ENCODE measurements at regions not wholly inside any gene's neighbourhood (a gene's known extent, or its start where the extent isn't known, plus 50 kb on each side); places are given as distances from the start of the nearest gene placed in this dataset.

GRCh38 chr7:53476566-53476965 lies 441.1 kb downstream of the POM121L12 start:
- TF ChIP-seq, protein P1, sequence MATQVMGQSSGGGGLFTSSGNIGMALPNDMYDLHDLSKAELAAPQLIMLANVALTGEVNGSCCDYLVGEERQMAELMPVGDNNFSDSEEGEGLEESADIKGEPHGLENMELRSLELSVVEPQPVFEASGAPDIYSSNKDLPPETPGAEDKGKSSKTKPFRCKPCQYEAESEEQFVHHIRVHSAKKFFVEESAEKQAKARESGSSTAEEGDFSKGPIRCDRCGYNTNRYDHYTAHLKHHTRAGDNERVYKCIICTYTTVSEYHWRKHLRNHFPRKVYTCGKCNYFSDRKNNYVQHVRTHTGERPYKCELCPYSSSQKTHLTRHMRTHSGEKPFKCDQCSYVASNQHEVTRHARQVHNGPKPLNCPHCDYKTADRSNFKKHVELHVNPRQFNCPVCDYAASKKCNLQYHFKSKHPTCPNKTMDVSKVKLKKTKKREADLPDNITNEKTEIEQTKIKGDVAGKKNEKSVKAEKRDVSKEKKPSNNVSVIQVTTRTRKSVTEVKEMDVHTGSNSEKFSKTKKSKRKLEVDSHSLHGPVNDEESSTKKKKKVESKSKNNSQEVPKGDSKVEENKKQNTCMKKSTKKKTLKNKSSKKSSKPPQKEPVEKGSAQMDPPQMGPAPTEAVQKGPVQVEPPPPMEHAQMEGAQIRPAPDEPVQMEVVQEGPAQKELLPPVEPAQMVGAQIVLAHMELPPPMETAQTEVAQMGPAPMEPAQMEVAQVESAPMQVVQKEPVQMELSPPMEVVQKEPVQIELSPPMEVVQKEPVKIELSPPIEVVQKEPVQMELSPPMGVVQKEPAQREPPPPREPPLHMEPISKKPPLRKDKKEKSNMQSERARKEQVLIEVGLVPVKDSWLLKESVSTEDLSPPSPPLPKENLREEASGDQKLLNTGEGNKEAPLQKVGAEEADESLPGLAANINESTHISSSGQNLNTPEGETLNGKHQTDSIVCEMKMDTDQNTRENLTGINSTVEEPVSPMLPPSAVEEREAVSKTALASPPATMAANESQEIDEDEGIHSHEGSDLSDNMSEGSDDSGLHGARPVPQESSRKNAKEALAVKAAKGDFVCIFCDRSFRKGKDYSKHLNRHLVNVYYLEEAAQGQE (IDR thresholded peaks at IDR 0.05; ENCODE audit: borderline replicate concordance): no peak
- TF ChIP-seq CTCF (IDR thresholded peaks at IDR 0.05; ENCODE audit: poor library complexity, severe bottlenecking): no peak
- TF ChIP-seq MXI1 (conservative IDR thresholded peaks at IDR 0.05; ENCODE audit: poor library complexity, severe bottlenecking): no peak
- no peak for TF ChIP-seq EZH2 (IDR thresholded peaks at IDR 0.05; ENCODE audit: borderline replicate concordance, insufficient read depth, low read length, poor library complexity, severe bottlenecking)
- no peak for TF ChIP-seq POLR2AphosphoS5 (IDR thresholded peaks at IDR 0.05)
- no peak for TF ChIP-seq EP300 (conservative IDR thresholded peaks at IDR 0.05; ENCODE audit: poor library complexity, severe bottlenecking)
- TF ChIP-seq TAF1 (IDR thresholded peaks at IDR 0.05; ENCODE audit: low read depth): no peak
- TF ChIP-seq SMC3 (conservative IDR thresholded peaks at IDR 0.05; ENCODE audit: poor library complexity): no peak
- no peak for TF ChIP-seq RAD21 (conservative IDR thresholded peaks at IDR 0.05)

All from neural cell (in vitro differentiated cells).